ENCODE measurements at regions not wholly inside any gene's neighbourhood (a gene's known extent, or its start where the extent isn't known, plus 50 kb on each side); places are given as distances from the start of the nearest gene placed in this dataset.

GRCh38 chr1:112344754-112345423, 51.1 kb upstream of the CTTNBP2NL start:
- Histone ChIP-seq H3K27me3 (ENCODE audit: control insufficient read depth in 1 of 2, insufficient read depth in 2 of 2, low read length in 2 of 2) (no peaks in the 10 kb centered on the region), H3K36me3 (ENCODE audit: insufficient read depth, low read length) (no peaks in the 10 kb centered on the region), H3K4me3 (ENCODE audit: low read depth in 1 of 2, low read length in 2 of 2) (no peak overlapping the region), H3K9me3 (ENCODE audit: low read length) (no peaks in the 10 kb centered on the region), H3K27ac (ENCODE audit: low read depth, low read length) (no peak overlapping the region), H3K4me1 (ENCODE audit: insufficient read depth, low read length) (no peaks in the 10 kb centered on the region), H3K9ac (ENCODE audit: low read length) (no peak overlapping the region)

All from muscle layer of colon (tissue), 2 donors.